SH-SY5Y (cell line): ENCODE measurements at regions not wholly inside any gene's neighbourhood (a gene's known extent, or its start where the extent isn't known, plus 50 kb on each side); places are given as distances from the start of the nearest gene placed in this dataset.

Source experiments
- GATA2 ChIP-seq: IDR thresholded peaks from 2 replicates; pipeline ENCODE4 v1.6.1; 2011; ENCODE audit warnings: mild to moderate bottlenecking, low read depth, low read length
- GATA3 ChIP-seq: IDR thresholded peaks from 2 replicates; pipeline ENCODE4 v1.6.1; 2011; ENCODE audit warnings: low read depth, mild to moderate bottlenecking, low read length, moderate library complexity

GRCh38 chr1:188782220-188782841, 1695.3 kb downstream of the BRINP3 start:
- TF ChIP-seq GATA2 (no peak), GATA3 (no peak)
